ENCODE measurements at regions not wholly inside any gene's neighbourhood (a gene's known extent, or its start where the extent isn't known, plus 50 kb on each side); places are given as distances from the start of the nearest gene placed in this dataset.

DNA sequence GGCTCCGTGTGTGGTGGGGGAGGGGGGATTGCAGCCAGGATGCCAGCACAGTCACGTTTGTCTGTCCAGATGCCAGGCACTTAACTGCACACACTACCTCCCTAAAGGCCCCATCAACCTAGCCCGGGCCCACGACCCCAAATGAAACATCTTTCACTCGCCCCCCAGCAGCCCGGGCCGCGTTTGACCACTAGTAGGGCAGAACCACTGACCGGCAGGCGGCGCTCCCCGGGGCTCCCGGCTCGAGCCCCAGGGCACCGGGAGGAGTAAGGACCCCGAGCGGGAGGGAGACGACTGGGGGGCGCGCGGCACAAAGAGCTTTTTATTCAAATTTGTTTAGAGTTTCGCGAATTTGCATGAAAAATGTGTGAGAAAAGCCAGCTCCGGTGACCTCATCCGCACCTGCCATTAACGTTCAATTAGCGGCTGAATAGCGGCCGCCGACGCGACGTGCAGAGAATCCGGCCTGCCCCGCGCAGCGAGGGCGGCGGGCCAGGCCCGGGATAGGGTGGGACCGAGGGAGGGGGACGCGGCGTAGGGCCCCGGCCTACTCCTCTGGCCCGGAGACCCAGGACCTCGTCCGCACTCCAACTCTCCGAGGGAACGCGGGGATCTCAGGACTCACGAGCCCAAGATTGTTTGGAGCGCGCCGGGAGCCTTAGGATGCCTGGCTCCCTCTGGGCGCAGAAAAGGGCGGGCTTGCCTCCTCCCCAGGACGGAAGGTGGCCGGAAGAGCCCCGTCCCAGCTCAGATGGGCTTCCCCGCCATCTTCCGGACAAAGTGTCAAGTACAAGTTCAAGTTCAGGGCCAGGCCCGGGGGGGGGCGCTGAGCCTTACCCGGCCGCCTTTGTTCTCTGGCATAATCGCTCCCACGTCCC, 64.9 kb upstream of the POLG start:
- no peak for DNase-seq (ENCODE audit: low spot score)

DNA sequence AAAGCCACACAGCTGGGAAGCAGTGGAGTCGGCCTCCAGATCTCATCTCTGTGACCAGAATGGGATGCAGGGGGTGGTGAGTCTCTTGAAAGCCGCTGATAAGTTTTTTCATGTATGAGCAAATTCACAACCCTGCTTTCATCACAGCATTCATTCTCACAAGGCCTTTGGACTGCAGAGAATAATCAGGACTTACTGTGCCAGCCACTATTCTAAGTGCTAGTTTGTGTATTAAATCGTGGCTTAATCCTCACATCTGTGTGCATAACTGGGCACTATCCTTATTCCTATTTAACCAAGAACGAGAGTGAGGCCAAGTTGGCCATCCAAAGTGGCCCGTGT, 64.2 kb upstream of the POLG start:
- no peak for DNase-seq (ENCODE audit: low spot score)

DNA sequence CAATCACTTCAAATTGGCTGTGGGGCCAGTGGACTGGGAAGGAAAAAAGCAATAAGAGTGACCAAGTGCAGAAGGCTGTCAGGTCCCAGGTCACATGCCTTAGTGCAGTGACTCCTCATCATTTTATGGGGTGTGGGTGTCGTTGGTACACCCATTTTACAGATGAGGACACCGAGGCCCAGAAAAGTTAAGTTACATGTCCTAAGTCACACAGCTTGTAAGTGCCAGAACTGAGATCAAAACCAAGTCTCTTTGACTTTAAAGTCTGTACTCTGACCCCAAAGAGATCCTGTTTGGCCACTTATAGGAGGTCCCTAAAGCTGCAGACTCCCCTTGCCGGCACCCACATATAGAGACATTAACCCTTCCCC, 63.0 kb upstream of the POLG start:
- no peak for DNase-seq (ENCODE audit: low spot score)

- no peak for DNase-seq (ENCODE audit: low spot score)
Observed at GRCh38 chr15:89396723-89397652, 62.4 kb upstream of the POLG start.

- DNase-seq (ENCODE audit: low spot score): no peak
Observed at GRCh38 chr15:89395996-89396395, 61.4 kb upstream of the POLG start.

GRCh38 chr15:89395461-89395871, 60.8 kb upstream of the POLG start:
- DNase-seq (ENCODE audit: low spot score): no peak

GRCh38 chr15:89395031-89395430, 60.4 kb upstream of the POLG start:
- DNase-seq (ENCODE audit: low spot score): no peak

GRCh38 chr15:89393056-89393455, 58.4 kb upstream of the POLG start:
- no peak for DNase-seq (ENCODE audit: low spot score)

DNA sequence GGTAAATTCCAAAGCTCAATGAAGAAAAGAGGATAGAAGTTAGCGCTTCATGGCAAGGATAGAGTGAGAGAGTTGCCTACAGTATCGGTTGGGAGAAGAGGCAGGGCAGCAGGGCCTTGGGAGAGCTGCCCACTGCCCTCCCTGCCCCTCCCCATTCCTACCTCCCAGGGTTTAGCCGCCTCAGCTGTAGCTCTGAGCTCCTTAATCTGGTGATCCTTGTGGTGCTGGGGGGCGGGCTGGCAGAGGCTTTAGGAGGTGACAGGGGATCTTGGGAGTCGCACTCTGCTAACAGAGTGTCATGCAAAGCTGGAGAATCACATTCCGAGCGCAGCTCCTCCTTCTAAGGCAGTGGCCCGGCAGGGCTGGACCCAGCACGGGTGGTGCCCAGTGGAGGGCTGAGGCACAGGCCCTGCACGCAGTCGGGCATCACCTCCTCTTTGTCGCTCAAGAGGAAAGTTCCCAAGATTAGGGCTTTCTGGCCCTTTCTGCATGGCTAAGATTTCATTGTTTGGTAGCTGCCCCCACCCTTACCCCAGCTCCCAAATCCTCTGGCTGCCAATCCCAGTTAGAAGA, 57.1 kb upstream of the POLG start:
- DNase-seq (ENCODE audit: low spot score): no peak

- no peak for DNase-seq (ENCODE audit: low spot score)
Observed at GRCh38 chr15:89389841-89390603, 55.4 kb upstream of the POLG start.

DNA sequence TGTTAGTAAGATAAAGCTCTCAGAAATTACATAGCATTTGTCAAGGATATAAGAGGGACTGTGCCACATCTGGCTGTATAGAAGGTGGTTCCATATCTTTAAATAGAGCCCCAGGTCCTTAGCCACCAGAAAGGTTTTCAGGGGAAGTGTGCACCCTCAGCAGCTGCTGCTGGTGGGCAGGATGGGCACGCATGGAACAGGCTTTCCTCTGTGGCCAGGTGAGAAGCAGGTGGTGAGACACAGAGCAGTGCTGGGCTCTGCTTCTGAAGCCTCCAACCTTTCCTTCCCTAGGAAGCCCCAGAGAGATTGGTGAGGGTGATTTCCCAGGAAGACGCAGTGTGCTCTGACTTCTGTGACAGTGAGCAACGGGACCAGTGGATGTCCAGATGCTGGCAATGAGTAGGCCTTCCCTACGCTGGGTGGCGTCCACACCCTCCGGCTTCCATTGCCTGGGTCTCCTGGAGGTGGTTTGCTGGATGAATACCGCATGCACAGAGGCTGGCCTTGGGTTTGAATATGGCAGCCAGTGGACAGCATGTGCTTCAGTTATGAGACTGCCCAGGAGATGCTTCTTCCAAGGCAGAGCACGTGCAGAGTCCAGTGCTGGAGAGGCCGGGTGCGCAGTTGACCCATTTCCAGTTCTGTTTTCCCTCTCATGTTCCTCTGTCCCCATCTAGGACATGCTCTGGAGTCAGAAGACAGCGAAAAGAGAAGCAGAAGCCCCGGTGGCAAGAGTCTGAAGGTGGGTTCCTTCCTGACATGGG, 52.7 kb upstream of the POLG start:
- no peak for DNase-seq (ENCODE audit: low spot score)

GRCh38 chr15:89385596-89386331, 51.1 kb upstream of the POLG start:
- DNase-seq (ENCODE audit: low spot score): no peak

Data from LoVo (cell line).